ENCODE measurements at regions not wholly inside any gene's neighbourhood (a gene's known extent, or its start where the extent isn't known, plus 50 kb on each side); places are given as distances from the start of the nearest gene placed in this dataset.

DNA sequence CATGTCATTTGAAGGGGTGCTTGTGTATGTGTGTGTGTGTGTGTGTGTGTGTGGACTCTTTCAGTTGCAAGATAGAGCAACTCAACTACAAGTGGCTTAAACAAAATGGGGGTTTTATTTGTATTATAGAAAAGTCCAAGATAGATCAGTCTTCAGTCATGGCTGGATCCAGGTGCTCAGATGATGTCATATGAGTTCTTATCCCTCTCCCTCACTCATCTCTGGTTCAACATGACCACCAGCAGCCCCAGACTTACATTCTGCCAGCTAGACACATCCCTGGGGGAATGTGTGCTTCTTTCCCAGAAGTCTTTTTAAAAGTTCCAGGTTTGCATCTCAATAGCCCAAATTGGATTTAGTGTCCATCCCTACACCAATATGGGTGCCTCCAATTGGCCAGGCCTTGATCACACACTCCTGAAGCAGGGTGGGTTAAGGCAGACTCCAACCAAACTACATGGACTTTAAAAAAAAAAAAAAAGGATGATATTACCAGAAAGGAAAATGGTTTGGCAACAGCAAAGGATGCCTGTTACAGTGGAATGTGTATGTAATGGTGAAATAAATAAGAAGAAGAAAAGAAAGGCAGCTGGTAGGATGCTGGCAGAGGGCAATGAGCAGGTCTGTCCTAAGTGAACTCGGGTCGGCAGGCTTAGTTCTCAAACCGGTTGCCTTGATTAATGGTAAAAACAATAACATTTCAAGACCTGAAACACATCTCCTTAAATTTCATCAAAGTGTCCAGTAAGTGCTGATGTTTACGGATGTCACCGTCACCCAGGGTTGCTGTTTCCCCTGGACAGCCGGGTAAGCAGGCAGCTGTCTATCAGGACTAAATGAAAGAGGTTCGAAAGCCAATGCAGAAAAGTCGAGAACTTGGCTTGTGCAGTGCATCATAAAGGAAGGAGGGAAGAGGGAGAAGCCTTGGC is 107.7 kb downstream of the SMIM20 start:
- TF ChIP-seq, protein P1, sequence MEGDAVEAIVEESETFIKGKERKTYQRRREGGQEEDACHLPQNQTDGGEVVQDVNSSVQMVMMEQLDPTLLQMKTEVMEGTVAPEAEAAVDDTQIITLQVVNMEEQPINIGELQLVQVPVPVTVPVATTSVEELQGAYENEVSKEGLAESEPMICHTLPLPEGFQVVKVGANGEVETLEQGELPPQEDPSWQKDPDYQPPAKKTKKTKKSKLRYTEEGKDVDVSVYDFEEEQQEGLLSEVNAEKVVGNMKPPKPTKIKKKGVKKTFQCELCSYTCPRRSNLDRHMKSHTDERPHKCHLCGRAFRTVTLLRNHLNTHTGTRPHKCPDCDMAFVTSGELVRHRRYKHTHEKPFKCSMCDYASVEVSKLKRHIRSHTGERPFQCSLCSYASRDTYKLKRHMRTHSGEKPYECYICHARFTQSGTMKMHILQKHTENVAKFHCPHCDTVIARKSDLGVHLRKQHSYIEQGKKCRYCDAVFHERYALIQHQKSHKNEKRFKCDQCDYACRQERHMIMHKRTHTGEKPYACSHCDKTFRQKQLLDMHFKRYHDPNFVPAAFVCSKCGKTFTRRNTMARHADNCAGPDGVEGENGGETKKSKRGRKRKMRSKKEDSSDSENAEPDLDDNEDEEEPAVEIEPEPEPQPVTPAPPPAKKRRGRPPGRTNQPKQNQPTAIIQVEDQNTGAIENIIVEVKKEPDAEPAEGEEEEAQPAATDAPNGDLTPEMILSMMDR (IDR thresholded peaks at IDR 0.05), result no peak

DNA sequence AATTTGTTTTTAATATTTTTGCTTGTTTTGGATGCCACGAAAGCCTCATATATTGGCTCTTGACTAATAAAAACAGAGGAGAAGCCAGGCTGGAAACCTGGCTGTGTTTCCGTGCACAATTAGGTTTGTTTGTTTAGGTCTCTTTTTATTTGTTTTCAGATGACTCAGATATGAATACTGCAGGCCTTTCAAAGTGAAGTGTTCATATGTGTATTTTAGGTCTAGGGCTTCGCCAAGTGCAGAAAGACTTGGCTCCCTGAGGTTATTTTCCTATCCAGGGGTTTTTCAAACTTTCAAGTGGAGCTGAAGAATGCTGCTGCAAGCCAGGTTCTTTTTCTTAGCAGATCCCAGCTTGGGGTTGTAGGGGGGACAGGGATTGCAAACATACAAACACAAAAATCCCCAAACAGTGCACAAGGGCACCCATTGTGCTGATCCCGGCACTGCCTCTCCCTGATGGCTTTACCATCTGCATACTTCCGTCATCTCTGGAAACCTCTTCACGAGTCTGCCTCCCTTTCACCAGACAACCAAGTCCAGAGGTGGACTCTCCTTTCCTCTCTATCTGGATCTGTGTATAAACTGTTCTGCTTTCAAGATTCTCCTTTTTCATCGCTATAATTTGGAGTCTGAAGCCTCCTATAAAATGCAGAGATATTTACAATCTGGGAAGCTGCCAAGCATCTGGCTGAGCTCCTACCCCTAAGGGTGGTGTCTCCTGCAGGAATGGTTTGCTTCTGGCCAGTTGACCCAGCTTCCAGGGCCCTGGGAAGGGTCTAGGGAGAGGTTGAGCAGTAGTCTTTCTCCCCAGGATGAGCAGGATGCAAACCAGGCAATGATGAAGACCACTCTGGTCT is 108.6 kb downstream of the SMIM20 start:
- TF ChIP-seq, protein P1 (IDR thresholded peaks at IDR 0.05), result no peak

DNA sequence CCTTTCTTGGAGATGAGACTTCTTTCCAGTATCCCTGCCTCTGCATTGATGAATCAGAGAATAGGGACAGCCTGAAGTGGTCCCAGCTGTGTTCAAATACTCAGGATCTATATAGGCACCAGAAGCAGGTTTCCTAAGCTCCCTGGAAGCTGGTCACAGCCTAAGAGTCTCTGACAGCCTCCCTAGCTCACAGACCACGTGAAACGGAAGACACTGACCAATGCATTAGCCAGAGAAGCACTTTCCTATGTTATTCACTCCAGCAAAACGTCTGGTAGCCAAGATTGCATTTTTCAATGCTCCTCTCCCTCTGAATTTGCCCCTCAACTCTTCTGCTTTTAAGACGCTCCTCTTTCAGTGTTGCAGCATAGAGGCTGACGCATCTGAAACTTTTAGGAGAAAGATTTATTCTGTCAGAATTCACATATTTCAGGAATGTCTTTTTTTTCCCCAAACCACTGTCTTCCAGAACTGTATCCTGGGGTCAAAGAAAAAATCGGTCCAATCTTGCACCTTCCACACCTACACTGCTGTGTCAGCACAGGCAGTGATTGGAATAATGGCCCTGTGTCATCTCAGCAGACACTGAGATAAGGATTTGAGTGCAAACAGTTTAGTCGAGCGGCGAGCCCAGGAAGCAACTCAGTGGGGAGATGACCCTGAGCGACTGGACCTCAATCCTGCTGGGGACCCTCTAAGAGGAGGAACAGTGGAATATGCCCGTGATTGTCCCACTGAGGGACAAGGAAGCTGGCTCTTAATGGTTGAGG is 109.4 kb downstream of the SMIM20 start:
- TF ChIP-seq, protein P1 (IDR thresholded peaks at IDR 0.05), result no peak

DNA sequence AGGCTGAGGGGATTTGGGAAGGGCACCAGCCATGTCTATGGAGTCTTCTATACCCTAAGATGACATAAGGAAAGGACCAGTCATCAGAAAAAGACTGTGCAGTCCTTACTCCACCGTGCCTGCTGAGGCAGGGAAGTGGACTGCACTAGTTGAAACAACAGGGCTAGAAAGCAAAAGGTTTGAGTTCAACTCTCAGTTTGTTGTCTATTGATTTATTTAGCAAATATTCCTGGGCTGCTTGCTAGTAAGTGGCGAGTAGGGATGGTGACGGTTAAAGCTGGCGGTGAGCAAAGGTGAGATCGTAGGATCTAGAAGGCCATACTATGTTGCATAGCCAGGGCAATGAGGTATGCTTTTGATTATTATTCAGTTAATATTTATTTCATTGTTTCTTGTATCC is 110.1 kb downstream of the SMIM20 start:
- TF ChIP-seq, protein P1 (IDR thresholded peaks at IDR 0.05), result no peak

DNA sequence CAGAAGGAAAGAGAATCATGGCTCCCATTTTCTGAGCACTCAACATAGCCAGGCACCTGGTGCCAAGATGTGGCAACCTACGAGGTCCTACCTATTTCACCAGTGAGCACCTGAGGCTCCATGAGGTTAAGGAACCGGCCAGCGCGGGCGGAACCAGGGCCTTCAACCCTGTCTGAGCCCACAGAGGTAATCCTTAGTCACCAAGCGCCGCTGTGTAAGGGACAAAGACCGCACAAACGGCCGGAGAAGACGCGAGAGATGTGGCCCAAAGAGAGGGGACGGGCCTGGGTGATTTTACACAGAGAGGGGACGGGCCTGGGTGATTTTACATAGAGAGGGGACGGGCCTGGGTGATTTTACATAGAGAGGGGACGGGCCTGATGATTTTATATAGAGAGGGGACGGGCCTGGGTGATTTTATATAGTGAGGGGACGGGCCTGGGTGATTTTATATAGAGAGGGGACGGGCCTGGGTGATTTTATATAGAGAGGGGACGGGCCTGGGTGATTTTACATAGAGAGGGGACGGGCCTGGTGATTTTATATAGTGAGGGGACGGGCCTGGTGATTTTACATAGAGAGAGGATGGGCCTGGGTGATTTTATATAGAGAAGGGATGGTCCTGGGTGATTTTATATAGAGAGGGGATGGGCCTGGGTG is 114.2 kb downstream of the SMIM20 start:
- TF ChIP-seq, protein P1 (IDR thresholded peaks at IDR 0.05), result no peak

DNA sequence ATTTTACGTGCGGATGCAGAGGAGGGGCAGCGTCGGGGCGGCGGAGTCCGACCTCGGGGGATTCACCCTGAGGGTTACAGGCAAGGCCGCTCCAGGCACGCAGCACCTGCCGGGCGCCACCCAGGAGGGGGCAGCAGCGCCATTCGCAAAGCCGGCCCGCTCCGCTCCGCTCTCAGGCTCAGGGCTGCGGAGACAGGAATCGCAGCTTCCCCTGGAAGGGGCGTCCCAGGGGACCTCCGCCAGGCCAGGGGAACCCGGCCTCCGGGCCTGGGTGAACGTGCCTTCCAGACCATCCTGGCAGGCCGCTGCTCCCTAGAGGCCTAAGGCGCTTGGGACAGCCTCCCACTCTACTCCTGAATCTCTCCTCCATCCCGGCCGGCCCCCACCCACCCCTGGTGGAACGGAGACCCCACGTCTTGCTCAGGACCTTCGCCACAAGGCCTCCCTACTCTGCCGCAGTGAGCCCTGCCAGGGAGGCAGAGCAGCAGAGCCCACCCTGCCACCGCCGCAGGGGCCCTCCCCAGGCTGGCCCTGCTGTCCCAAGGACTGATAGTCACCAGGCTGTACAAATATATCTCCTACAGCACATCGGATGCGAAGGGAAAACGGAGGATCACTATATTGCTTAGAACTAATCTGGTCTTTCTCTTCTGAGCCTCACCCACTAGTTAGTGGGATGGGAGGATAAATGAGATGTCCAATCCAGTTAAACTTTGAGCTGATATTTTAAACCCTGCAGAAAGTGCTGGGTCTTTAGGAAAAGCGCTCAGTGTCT is 115.0 kb downstream of the SMIM20 start:
- TF ChIP-seq, protein P1 (IDR thresholded peaks at IDR 0.05), result no peak; the same call in 1 of the 2 replicates
